ENCODE measurements at regions not wholly inside any gene's neighbourhood (a gene's known extent, or its start where the extent isn't known, plus 50 kb on each side); places are given as distances from the start of the nearest gene placed in this dataset.

- peak; percentile 9 for DNase-seq (ENCODE audit: extremely low read depth, low read depth, low spot score)
These were observed 240.1 kb upstream of the MMADHC start for GRCh38 chr2:149827585-149828126.

- peak; percentile 20 for DNase-seq (ENCODE audit: extremely low read depth, low read depth, low spot score)
These were observed 239.0 kb upstream of the MMADHC start for GRCh38 chr2:149826471-149827125.

DNA sequence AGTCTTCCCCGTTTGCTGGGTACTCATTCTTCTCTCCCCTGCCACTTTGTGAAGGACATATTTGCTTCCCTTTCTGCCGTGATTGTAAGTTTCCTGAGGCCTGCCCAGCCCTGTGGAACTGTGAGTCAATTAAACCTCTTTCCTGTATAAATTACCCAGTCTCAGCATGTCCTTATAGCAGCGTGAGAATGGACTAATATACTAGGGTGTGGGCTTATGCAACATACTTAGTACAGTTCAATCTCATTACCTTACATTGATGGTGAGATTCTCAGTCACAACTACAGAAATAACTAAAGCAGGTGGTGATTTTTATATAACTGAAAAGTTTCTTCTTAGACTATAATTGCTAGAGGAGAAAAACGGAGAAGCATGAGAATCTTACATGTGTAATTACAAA, 237.9 kb upstream of the MMADHC start:
- no peak for DNase-seq (ENCODE audit: extremely low read depth, low read depth, low spot score)

DNA sequence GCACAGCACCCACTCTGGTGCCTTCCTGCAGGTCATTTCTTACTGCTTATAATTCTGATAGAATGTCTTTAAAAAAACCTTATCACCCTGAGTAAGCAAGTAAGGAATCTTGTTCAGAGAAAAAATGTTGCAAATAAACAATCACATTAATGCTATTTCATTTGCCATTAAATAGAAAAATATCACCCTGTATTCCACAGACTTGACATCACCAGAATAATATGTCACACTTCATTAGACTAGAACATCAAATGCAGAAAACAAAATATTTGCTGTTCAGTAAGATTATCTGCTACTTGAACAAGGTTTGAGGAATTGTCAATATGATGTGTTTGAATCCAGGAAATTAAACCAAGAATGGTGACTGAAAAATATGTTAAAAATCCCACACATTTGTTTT, 236.6 kb upstream of the MMADHC start:
- no peak for DNase-seq (ENCODE audit: extremely low read depth, low read depth, low spot score)

GRCh38 chr2:149819356-149819957, 231.9 kb upstream of the MMADHC start:
- DNase-seq (ENCODE audit: extremely low read depth, low read depth, low spot score): no peak

GRCh38 chr2:149816756-149817551, 229.4 kb upstream of the MMADHC start:
- DNase-seq (ENCODE audit: extremely low read depth, low read depth, low spot score): no peak

GRCh38 chr2:149815941-149816340, 228.4 kb upstream of the MMADHC start:
- DNase-seq (ENCODE audit: extremely low read depth, low read depth, low spot score): no peak

DNA sequence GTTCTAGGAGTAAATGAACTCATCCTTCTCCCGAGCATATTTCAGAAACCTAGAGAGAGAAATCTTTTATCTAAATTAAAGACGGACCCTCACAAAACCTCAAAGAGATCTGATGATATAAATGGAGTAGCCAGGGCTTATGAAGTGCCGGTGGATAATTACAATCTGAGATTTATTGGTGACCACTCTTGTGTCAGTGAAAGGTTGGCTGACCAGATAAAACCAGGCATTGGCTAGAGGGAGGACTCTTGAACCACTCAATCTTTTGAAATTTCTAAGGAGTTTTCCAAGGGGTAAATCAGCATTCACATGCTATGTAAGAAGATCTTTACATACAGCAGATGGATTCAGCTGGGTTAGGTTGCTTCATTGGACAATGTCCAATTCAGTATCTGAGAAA, 227.3 kb upstream of the MMADHC start:
- DNase-seq (ENCODE audit: extremely low read depth, low read depth, low spot score): no peak

DNA sequence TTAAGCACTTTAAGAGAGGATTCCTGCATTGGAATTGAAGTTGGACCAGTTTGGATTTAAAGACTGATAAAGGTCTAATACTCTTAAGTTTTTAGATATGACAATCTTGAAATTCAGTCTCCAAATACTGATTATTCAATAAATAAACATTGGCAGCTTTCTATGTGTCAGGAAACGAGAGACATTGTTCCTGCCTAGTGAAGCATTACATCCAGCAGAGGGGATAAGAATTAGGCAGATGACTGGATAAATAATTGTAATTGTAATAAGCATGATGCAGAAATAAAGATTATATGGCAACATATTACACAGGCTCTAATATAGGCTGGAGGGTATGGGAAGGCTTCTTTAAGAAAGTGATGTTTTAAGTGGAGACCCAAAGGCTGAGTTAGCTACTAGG, 226.5 kb upstream of the MMADHC start:
- no peak for DNase-seq (ENCODE audit: extremely low read depth, low read depth, low spot score)

- no peak for DNase-seq (ENCODE audit: extremely low read depth, low read depth, low spot score)
These were observed 221.0 kb upstream of the MMADHC start for GRCh38 chr2:149808556-149808955.

DNA sequence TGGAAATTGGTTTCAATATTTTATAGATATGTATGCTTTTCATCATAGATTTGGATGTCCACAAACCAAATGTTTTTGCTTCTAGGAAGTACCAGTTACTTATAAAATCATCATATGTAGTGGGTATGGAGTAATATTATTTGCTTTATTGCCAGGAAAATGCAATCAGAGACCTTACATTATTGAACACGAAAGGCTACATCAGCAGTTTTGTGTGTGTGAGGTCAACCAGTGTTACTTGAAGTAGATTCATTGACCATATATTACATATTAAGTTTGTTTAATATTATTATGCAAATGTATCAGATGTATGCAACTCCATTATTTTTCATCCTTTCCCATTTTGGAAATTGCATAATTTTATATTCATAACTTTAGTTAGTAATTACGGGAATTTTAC, 219.1 kb upstream of the MMADHC start:
- DNase-seq (ENCODE audit: extremely low read depth, low read depth, low spot score): no peak

DNA sequence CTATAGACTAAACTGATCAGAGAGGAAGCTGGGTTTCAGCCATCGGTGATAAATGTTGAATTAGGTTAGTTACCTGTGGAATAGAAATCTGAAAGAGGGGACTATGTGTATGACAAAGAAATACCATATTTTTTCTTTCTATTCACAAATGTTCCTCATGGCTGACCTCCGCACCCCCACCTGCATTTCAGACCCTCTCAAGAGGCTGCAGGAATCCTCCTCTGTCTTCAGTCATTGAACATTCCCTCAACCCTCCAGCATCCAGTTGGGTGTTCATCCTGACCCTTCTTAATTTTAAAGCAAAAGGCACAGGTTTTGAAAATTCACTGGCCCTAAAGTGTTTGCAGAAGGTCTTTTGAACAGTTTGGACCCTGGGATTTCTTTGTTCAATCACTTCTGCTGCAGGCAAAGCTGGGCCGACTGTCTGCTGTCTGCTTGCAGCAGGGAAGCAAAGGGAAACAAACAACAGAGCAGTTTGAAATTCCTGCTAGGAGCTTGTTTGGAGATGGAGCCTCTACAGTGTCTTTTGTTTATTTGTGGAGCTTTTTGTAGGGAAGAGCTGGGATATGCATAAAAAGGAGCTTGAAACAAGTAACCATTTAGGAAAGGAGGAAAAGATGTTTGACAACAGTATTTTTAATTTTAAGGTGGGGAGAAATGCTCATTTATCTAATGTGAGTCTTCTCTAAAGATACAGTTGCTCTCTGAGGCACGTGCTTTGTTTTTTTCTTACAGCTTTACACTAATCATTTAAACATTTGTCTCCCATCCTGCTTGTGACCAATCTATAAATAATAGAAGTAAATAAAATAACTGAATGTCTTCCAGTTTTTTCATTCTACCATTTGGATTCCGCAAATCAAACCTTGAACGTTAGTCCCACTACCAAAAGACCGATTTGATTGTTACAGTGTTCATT, 213.3 kb upstream of the MMADHC start:
- no peak for DNase-seq (ENCODE audit: extremely low read depth, low read depth, low spot score)

GRCh38 chr2:149799013-149799705, 211.6 kb upstream of the MMADHC start:
- peak; percentile 48 for DNase-seq (ENCODE audit: extremely low read depth, low read depth, low spot score)

- DNase-seq (ENCODE audit: extremely low read depth, low read depth, low spot score): no peak
These were observed 209.5 kb upstream of the MMADHC start for GRCh38 chr2:149797030-149797429.

GRCh38 chr2:149789549-149789948, 202.0 kb upstream of the MMADHC start:
- DNase-seq (ENCODE audit: extremely low read depth, low read depth, low spot score): no peak

- DNase-seq (ENCODE audit: extremely low read depth, low read depth, low spot score): no peak
These were observed 199.6 kb upstream of the MMADHC start for GRCh38 chr2:149787206-149787605.

- no peak for DNase-seq (ENCODE audit: extremely low read depth, low read depth, low spot score)
These were observed 195.7 kb upstream of the MMADHC start for GRCh38 chr2:149783284-149783683.

- no peak for DNase-seq (ENCODE audit: extremely low read depth, low read depth, low spot score)
These were observed 195.0 kb upstream of the MMADHC start for GRCh38 chr2:149782572-149782971.

GRCh38 chr2:149781263-149781808, 193.8 kb upstream of the MMADHC start:
- no peak for DNase-seq (ENCODE audit: extremely low read depth, low read depth, low spot score)

DNA sequence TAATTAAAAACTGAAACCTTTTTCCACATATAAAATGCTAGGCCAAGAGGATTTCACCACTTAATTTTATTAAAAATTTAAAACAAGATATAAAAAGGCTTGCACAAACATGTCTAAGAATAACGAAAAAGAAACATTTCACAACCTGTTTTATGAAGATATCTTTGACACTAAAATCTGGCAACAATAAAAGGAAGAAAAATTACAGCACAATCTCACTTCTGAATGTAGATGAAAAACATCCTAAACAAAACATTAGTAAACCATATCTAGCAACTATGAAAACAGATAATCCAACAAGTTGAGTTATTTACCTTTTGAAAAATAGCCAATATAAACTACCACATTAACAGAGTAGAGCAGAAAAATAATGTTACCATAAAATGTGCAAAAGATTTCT, 185.4 kb upstream of the MMADHC start:
- no peak for DNase-seq (ENCODE audit: extremely low read depth, low read depth, low spot score)
